ENCODE measurements at regions not wholly inside any gene's neighbourhood (a gene's known extent, or its start where the extent isn't known, plus 50 kb on each side); places are given as distances from the start of the nearest gene placed in this dataset.

DNA sequence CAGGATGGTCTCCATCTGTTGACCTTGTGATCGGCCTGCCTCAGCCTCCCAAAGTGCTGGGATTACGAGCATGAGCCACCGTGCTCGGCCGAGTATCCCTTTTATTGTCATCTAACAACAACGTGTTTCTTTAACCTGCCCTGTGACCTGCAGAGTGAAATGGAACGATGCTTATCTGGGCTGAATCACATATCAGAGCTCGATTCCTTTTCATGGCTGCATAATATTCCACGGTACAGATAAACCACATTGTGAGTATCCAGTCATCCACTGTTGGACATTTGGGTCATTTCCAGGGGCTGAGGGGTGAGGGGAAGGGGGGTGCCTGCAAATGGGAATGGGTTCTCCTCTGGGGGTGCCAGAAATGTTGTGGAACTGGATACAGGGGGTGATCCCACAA lies 260.0 kb downstream of the ASMT start:
- no peaks in the 10 kb centered on the region for H4K20me1 ChIP-seq (ENCODE audit: control insufficient read depth, insufficient read depth, low read length, poor library complexity, severe bottlenecking)
- ATAC-seq (ENCODE audit: low read depth) (no peak), DNase-seq (no peak)
- H3K9me3 Mint-ChIP-seq (ENCODE audit: insufficient read depth): peaks cover 1% of the 10 kb centered on the region
- CTCF ChIA-PET: no interaction called here
- H3K9me3 ChIP-seq (ENCODE audit: control extremely low read depth in 1 of 3, control insufficient read depth in 2 of 3, insufficient read depth in 1 of 3, low read length in 2 of 3): peaks cover 0 to 18% (median 0%) of the 10 kb centered on the region in 3 donors
- 98% methylated on average over 9 of the region's 9 CpGs for WGBS (ENCODE audit: insufficient coverage)
- no peak overlapping the region for H3K4me3 ChIP-seq (ENCODE audit: control extremely low read depth in 1 of 5, extremely low read depth in 1 of 5, insufficient read depth in 1 of 5, low read depth in 2 of 5, low read length in 4 of 5)
- POLR2A ChIA-PET: no interaction called here
- TF ChIP-seq EZH2 (IDR thresholded peaks at IDR 0.05; ENCODE audit: borderline replicate concordance, insufficient read depth, low read depth, low read length, poor library complexity, severe bottlenecking): no peak
- TF ChIP-seq, protein P1, sequence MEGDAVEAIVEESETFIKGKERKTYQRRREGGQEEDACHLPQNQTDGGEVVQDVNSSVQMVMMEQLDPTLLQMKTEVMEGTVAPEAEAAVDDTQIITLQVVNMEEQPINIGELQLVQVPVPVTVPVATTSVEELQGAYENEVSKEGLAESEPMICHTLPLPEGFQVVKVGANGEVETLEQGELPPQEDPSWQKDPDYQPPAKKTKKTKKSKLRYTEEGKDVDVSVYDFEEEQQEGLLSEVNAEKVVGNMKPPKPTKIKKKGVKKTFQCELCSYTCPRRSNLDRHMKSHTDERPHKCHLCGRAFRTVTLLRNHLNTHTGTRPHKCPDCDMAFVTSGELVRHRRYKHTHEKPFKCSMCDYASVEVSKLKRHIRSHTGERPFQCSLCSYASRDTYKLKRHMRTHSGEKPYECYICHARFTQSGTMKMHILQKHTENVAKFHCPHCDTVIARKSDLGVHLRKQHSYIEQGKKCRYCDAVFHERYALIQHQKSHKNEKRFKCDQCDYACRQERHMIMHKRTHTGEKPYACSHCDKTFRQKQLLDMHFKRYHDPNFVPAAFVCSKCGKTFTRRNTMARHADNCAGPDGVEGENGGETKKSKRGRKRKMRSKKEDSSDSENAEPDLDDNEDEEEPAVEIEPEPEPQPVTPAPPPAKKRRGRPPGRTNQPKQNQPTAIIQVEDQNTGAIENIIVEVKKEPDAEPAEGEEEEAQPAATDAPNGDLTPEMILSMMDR (IDR thresholded peaks at IDR 0.05): no peak
- intact Hi-C loops (cut with micrococcal nuclease): no loop called here
- no peak overlapping the region for H3K27ac Mint-ChIP-seq
- H3K27ac ChIP-seq (ENCODE audit: low read length in 2 of 2): no peak overlapping the region
- H3K36me3 ChIP-seq (replicated peaks in 1 of 2; ENCODE audit: control extremely low read depth in 1 of 2, control insufficient read depth in 1 of 2, extremely low read depth in 1 of 2, insufficient read depth in 2 of 2, low read length in 1 of 2): no peaks in the 10 kb centered on the region
- H3K9ac ChIP-seq (ENCODE audit: low read length): no peak overlapping the region
- H3K27me3 Mint-ChIP-seq: peaks cover 6% of the 10 kb centered on the region
- H3K79me2 ChIP-seq (ENCODE audit: control insufficient read depth, insufficient read depth, low read length): no peaks in the 10 kb centered on the region
- H2AFZ ChIP-seq (ENCODE audit: insufficient read depth, low read depth, low read length, poor library complexity, severe bottlenecking): no peak overlapping the region
- H3K4me1 ChIP-seq (ENCODE audit: control insufficient read depth in 2 of 2, insufficient read depth in 2 of 2, low read length in 2 of 2): no peaks in the 10 kb centered on the region
- H3K4me3 Mint-ChIP-seq: no peak overlapping the region
- H3K4me1 Mint-ChIP-seq: no peaks in the 10 kb centered on the region
- H3K27me3 ChIP-seq (replicated peaks in 1 of 4; ENCODE audit: control extremely low read depth in 1 of 4, control insufficient read depth in 3 of 4, insufficient read depth in 4 of 4, low read length in 3 of 4): no peaks in the 10 kb centered on the region
- no peak overlapping the region for H3K4me2 ChIP-seq (replicated peaks; ENCODE audit: low read depth, low read length, poor library complexity, severe bottlenecking)

DNA sequence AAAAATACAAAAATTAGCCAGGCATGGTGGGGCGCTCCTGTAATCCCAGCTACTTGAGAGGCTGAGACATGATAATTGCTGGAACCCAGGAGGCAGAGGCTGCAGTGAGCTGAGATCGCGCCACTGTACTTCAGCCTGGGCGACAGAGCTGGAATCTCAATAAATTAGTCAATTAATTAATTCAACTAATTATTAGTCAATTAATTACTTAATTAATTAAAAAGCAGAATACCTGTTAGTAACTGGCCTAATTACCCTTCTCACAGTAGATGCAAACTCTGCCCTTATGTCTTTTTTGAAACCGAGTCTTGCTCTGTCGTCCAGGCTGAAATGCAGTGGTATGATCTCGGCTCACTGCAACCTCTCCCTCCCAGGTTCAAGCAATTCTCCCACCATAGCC lies 261.2 kb downstream of the ASMT start:
- no peak overlapping the region for H3K27ac ChIP-seq (ENCODE audit: low read length in 2 of 2)
- no peak overlapping the region for H3K9ac ChIP-seq (ENCODE audit: low read length)
- H3K4me3 Mint-ChIP-seq: no peak overlapping the region
- no peaks in the 10 kb centered on the region for H3K4me1 Mint-ChIP-seq
- H3K79me2 ChIP-seq (ENCODE audit: control insufficient read depth, insufficient read depth, low read length): no peaks in the 10 kb centered on the region
- 100% methylated on average over 3 of the region's 7 CpGs for WGBS (ENCODE audit: insufficient coverage)
- no peak for ATAC-seq (ENCODE audit: low read depth)
- no peak overlapping the region for H2AFZ ChIP-seq (ENCODE audit: insufficient read depth, low read depth, low read length, poor library complexity, severe bottlenecking)
- peaks cover 6% of the 10 kb centered on the region for H3K27me3 Mint-ChIP-seq
- TF ChIP-seq, protein P1 (IDR thresholded peaks at IDR 0.05): no peak
- no peak for TF ChIP-seq EZH2 (IDR thresholded peaks at IDR 0.05; ENCODE audit: borderline replicate concordance, insufficient read depth, low read depth, low read length, poor library complexity, severe bottlenecking)
- CTCF ChIA-PET: no interaction called here
- no peaks in the 10 kb centered on the region for H3K4me1 ChIP-seq (ENCODE audit: control insufficient read depth in 2 of 2, insufficient read depth in 2 of 2, low read length in 2 of 2)
- intact Hi-C loops (cut with micrococcal nuclease): no loop called here
- H3K9me3 Mint-ChIP-seq (ENCODE audit: insufficient read depth): peaks cover 1% of the 10 kb centered on the region
- H3K27ac Mint-ChIP-seq: no peak overlapping the region
- no peak overlapping the region for H3K4me2 ChIP-seq (replicated peaks; ENCODE audit: low read depth, low read length, poor library complexity, severe bottlenecking)
- no peaks in the 10 kb centered on the region for H3K27me3 ChIP-seq (replicated peaks in 1 of 4; ENCODE audit: control extremely low read depth in 1 of 4, control insufficient read depth in 3 of 4, insufficient read depth in 4 of 4, low read length in 3 of 4)
- POLR2A ChIA-PET: no interaction called here
- peaks cover 0 to 18% (median 0%) of the 10 kb centered on the region in 3 donors for H3K9me3 ChIP-seq (ENCODE audit: control extremely low read depth in 1 of 3, control insufficient read depth in 2 of 3, insufficient read depth in 1 of 3, low read length in 2 of 3)
- no peaks in the 10 kb centered on the region for H4K20me1 ChIP-seq (ENCODE audit: control insufficient read depth, insufficient read depth, low read length, poor library complexity, severe bottlenecking)
- no peaks in the 10 kb centered on the region for H3K36me3 ChIP-seq (replicated peaks in 1 of 2; ENCODE audit: control extremely low read depth in 1 of 2, control insufficient read depth in 1 of 2, extremely low read depth in 1 of 2, insufficient read depth in 2 of 2, low read length in 1 of 2)
- DNase-seq: no peak
- no peak overlapping the region for H3K4me3 ChIP-seq (ENCODE audit: control extremely low read depth in 1 of 5, extremely low read depth in 1 of 5, insufficient read depth in 1 of 5, low read depth in 2 of 5, low read length in 4 of 5)
